ENCODE measurements at regions not wholly inside any gene's neighbourhood (a gene's known extent, or its start where the extent isn't known, plus 50 kb on each side); places are given as distances from the start of the nearest gene placed in this dataset.
A peak's percentile ranks its signal among the peaks of the same experiment; 100 is the strongest.

DNA sequence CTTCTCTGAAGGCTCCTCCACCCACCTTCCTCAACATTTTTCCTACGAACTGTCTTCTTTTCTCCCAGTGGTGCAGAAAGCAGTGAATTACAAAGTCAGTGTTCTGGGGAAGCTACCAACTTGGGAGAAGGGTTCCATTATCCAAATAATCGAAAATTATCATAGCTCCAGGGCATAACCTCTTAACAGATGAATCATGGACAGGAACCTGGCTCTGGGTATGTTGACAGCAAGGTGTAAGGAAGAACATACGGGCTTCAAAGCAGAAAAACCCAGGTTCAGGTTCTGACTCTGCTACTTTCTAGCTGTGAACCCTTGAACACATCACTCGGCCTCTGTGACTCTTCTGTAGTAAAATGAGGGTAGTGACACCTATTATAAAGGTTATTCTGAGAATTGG lies 351.3 kb downstream of the ENC1 start:
- Mint-ChIP-seq H3K4me3 (ENCODE audit: unreplicated experiment) (no peak overlapping the region), H3K36me3 (ENCODE audit: unreplicated experiment) (no peaks in the 10 kb centered on the region), H3K4me1 (ENCODE audit: low read depth, unreplicated experiment) (peaks cover 51% of the 10 kb centered on the region), H3K9me3 (ENCODE audit: unreplicated experiment) (peaks cover 10% of the 10 kb centered on the region), H3K27me3 (ENCODE audit: unreplicated experiment) (peaks cover 2% of the 10 kb centered on the region), H3K27ac (ENCODE audit: unreplicated experiment) (peak overlapping the region; percentile 81)
- no peak for DNase-seq
- TF ChIP-seq, protein P1, sequence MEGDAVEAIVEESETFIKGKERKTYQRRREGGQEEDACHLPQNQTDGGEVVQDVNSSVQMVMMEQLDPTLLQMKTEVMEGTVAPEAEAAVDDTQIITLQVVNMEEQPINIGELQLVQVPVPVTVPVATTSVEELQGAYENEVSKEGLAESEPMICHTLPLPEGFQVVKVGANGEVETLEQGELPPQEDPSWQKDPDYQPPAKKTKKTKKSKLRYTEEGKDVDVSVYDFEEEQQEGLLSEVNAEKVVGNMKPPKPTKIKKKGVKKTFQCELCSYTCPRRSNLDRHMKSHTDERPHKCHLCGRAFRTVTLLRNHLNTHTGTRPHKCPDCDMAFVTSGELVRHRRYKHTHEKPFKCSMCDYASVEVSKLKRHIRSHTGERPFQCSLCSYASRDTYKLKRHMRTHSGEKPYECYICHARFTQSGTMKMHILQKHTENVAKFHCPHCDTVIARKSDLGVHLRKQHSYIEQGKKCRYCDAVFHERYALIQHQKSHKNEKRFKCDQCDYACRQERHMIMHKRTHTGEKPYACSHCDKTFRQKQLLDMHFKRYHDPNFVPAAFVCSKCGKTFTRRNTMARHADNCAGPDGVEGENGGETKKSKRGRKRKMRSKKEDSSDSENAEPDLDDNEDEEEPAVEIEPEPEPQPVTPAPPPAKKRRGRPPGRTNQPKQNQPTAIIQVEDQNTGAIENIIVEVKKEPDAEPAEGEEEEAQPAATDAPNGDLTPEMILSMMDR (IDR thresholded peaks at IDR 0.05; ENCODE audit: partially characterized antibody, unreplicated experiment): no peak

- Mint-ChIP-seq H3K4me1 (ENCODE audit: low read depth, unreplicated experiment) (peaks cover 56% of the 10 kb centered on the region), H3K27me3 (ENCODE audit: unreplicated experiment) (peaks cover 2% of the 10 kb centered on the region), H3K9me3 (ENCODE audit: unreplicated experiment) (peaks cover 10% of the 10 kb centered on the region), H3K27ac (ENCODE audit: unreplicated experiment) (peak overlapping the region; percentile 81), H3K4me3 (ENCODE audit: unreplicated experiment) (peak overlapping the region; percentile 53), H3K36me3 (ENCODE audit: unreplicated experiment) (no peaks in the 10 kb centered on the region)
- no peak for DNase-seq
- TF ChIP-seq, protein P1 (IDR thresholded peaks at IDR 0.05; ENCODE audit: partially characterized antibody, unreplicated experiment): no peak
These were observed 351.9 kb downstream of the ENC1 start for GRCh38 chr5:74288448-74289108.

DNA sequence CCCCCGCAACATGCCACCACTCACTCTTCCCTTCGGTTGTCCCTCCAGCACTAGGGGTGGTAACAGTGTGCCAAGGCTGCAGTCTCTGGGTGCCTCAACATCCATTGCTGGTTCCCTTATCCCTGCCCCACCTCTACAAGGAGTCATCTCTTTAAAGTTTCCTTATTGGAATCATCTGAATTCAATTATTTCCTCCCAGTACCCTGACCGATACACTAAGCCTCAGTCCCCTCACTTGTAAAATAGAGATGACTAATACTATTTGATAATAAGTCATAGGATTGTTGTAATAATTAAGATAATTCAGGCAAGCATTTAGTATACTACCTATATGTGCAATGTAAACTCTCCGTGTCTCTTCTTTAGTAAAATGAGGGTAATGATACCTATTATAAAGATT lies 352.5 kb downstream of the ENC1 start:
- H3K4me1 Mint-ChIP-seq (ENCODE audit: low read depth, unreplicated experiment): peaks cover 56% of the 10 kb centered on the region
- TF ChIP-seq, protein P1 (IDR thresholded peaks at IDR 0.05; ENCODE audit: partially characterized antibody, unreplicated experiment): no peak
- H3K27me3 Mint-ChIP-seq (ENCODE audit: unreplicated experiment): peaks cover 2% of the 10 kb centered on the region

GRCh38 chr5:74286734-74287695 lies 353.5 kb downstream of the ENC1 start:
- TF ChIP-seq, protein P1 (IDR thresholded peaks at IDR 0.05; ENCODE audit: partially characterized antibody, unreplicated experiment): no peak
- Mint-ChIP-seq H3K36me3 (ENCODE audit: unreplicated experiment) (no peaks in the 10 kb centered on the region), H3K27ac (ENCODE audit: unreplicated experiment) (peak overlapping the region; percentile 44), H3K27me3 (ENCODE audit: unreplicated experiment) (peaks cover 2% of the 10 kb centered on the region), H3K4me3 (ENCODE audit: unreplicated experiment) (peak overlapping the region; percentile 7), H3K4me1 (ENCODE audit: low read depth, unreplicated experiment) (peaks cover 54% of the 10 kb centered on the region), H3K9me3 (ENCODE audit: unreplicated experiment) (peaks cover 10% of the 10 kb centered on the region)
- DNase-seq: no peak

More for the DNA sequence above, 352.5 kb downstream of the ENC1 start:
- peak overlapping the region; percentile 24 for H3K27ac Mint-ChIP-seq (ENCODE audit: unreplicated experiment)
- DNase-seq: no peak
- H3K36me3 Mint-ChIP-seq (ENCODE audit: unreplicated experiment): no peaks in the 10 kb centered on the region
- peaks cover 10% of the 10 kb centered on the region for H3K9me3 Mint-ChIP-seq (ENCODE audit: unreplicated experiment)
- H3K4me3 Mint-ChIP-seq (ENCODE audit: unreplicated experiment): no peak overlapping the region
